ENCODE measurements at regions not wholly inside any gene's neighbourhood (a gene's known extent, or its start where the extent isn't known, plus 50 kb on each side); places are given as distances from the start of the nearest gene placed in this dataset.

GRCh38 chr13:78040205-78040830, 121.7 kb upstream of the EDNRB start:
- no peak overlapping the region for H3K4me3 ChIP-seq (ENCODE audit: insufficient read depth, low read length, poor library complexity, severe bottlenecking)

GRCh38 chr13:78036841-78037240, 118.2 kb upstream of the EDNRB start:
- Histone ChIP-seq H3K4me2 (ENCODE audit: low read depth, low read length, poor library complexity, severe bottlenecking) (no peak overlapping the region), H3F3A (ENCODE audit: insufficient read depth) (no peaks in the 10 kb centered on the region), H4K20me1 (ENCODE audit: low read depth, low read length) (no peaks in the 10 kb centered on the region), H3K9ac (ENCODE audit: low read length) (no peak overlapping the region), H3K27me3 (ENCODE audit: low read length) (no peaks in the 10 kb centered on the region), H3K9me3 (ENCODE audit: insufficient read depth, low read length) (no peaks in the 10 kb centered on the region), H3K9me2 (replicated peaks; ENCODE audit: insufficient read depth, low read length) (no peaks in the 10 kb centered on the region), H3K36me3 (ENCODE audit: low read length) (no peaks in the 10 kb centered on the region), H2AFZ (ENCODE audit: low read depth, low read length, severe bottlenecking) (no peak overlapping the region), H3K4me3 (ENCODE audit: insufficient read depth, low read length, poor library complexity, severe bottlenecking) (no peak overlapping the region), H3K27ac (ENCODE audit: low read depth, low read length) (no peak overlapping the region), H3K79me2 (ENCODE audit: insufficient read depth, low read length) (no peaks in the 10 kb centered on the region)
- TF ChIP-seq CTCF (IDR thresholded peaks at IDR 0.05; ENCODE audit: insufficient read depth, low read length, poor library complexity, severe bottlenecking) (no peak), EZH2phosphoT487 (conservative IDR thresholded peaks at IDR 0.05; ENCODE audit: low read length) (no peak)

More at GRCh38 chr13:78040205-78040830, 121.7 kb upstream of the EDNRB start:
- Histone ChIP-seq H4K20me1 (ENCODE audit: low read depth, low read length) (no peaks in the 10 kb centered on the region), H3K9me3 (ENCODE audit: insufficient read depth, low read length) (no peaks in the 10 kb centered on the region), H3K4me2 (ENCODE audit: low read depth, low read length, poor library complexity, severe bottlenecking) (no peak overlapping the region), H3K9me2 (replicated peaks; ENCODE audit: insufficient read depth, low read length) (no peaks in the 10 kb centered on the region), H3K9ac (ENCODE audit: low read length) (no peak overlapping the region), H3K27ac (ENCODE audit: low read depth, low read length) (no peak overlapping the region), H3F3A (ENCODE audit: insufficient read depth) (no peaks in the 10 kb centered on the region), H3K79me2 (ENCODE audit: insufficient read depth, low read length) (no peaks in the 10 kb centered on the region), H2AFZ (ENCODE audit: low read depth, low read length, severe bottlenecking) (no peak overlapping the region), H3K27me3 (ENCODE audit: low read length) (no peaks in the 10 kb centered on the region), H3K36me3 (ENCODE audit: low read length) (no peaks in the 10 kb centered on the region)
- no peak for TF ChIP-seq EZH2phosphoT487 (conservative IDR thresholded peaks at IDR 0.05; ENCODE audit: low read length)
- TF ChIP-seq CTCF (IDR thresholded peaks at IDR 0.05; ENCODE audit: insufficient read depth, low read length, poor library complexity, severe bottlenecking) = no peak

- Histone ChIP-seq H3K27ac (ENCODE audit: low read depth, low read length) (no peak overlapping the region), H3K9ac (ENCODE audit: low read length) (no peak overlapping the region), H3K36me3 (ENCODE audit: low read length) (no peaks in the 10 kb centered on the region), H2AFZ (ENCODE audit: low read depth, low read length, severe bottlenecking) (no peak overlapping the region), H4K20me1 (ENCODE audit: low read depth, low read length) (no peaks in the 10 kb centered on the region), H3K9me2 (replicated peaks; ENCODE audit: insufficient read depth, low read length) (no peaks in the 10 kb centered on the region), H3K4me3 (ENCODE audit: insufficient read depth, low read length, poor library complexity, severe bottlenecking) (no peak overlapping the region), H3K79me2 (ENCODE audit: insufficient read depth, low read length) (no peaks in the 10 kb centered on the region), H3K4me2 (ENCODE audit: low read depth, low read length, poor library complexity, severe bottlenecking) (no peak overlapping the region), H3K27me3 (ENCODE audit: low read length) (no peaks in the 10 kb centered on the region), H3K9me3 (ENCODE audit: insufficient read depth, low read length) (no peaks in the 10 kb centered on the region), H3F3A (ENCODE audit: insufficient read depth) (no peaks in the 10 kb centered on the region)
- TF ChIP-seq CTCF (IDR thresholded peaks at IDR 0.05; ENCODE audit: insufficient read depth, low read length, poor library complexity, severe bottlenecking) = no peak
- no peak for TF ChIP-seq EZH2phosphoT487 (conservative IDR thresholded peaks at IDR 0.05; ENCODE audit: low read length)
These were observed 116.9 kb upstream of the EDNRB start for GRCh38 chr13:78035500-78035899.
